Pancreas (tissue), 10 donors: ENCODE measurements at regions not wholly inside any gene's neighbourhood (a gene's known extent, or its start where the extent isn't known, plus 50 kb on each side); places are given as distances from the start of the nearest gene placed in this dataset.

Experiments used
- ATAC-seq, 4 donors: fragments of 200-7000 bp; cut with Tn5 transposase; one replicate each; pipeline versions ENCODE4 v1.8.0 to v1.9.1; 2020; ENCODE audit warnings: mild to moderate bottlenecking in 4 of 4, moderate library complexity in 4 of 4
- DNase-seq, 6 donors: peaks; one replicate each; pipeline ENCODE4 v3.0.0-alpha.2; 2020
- FAIRE-seq: peaks from 2 replicates; lab custom pipeline; 2012; peaks lifted over from hg19 to GRCh38; lab: Jason Lieb, UNC
- H3K27ac ChIP-seq, 4 donors: fragments of 200-600 bp; sonication (generic); 1 replicate in 3 of 4; 2 replicates in 1 of 4; pipeline versions ENCODE4 v1.5.0 to v1.8.0; 2020
- H3K27me3 ChIP-seq, 4 donors: fragments of 200-600 bp; one replicate each; pipeline ENCODE4 v1.8.0; 2021
- H3K36me3 ChIP-seq, 3 donors: fragments of 200-600 bp; sonication (generic) in 1 of 3; one replicate each; pipeline versions ENCODE4 v1.5.0 to v1.8.0; 2020 to 2021
- H3K4me1 ChIP-seq, 3 donors: fragments of 200-600 bp; one replicate each; pipeline ENCODE4 v1.8.0; 2021
- H3K4me3 ChIP-seq, 4 donors: fragments of 200-600 bp; sonication (generic) in 2 of 4; one replicate each; pipeline versions ENCODE4 v1.5.0 to v1.8.0; 2020 to 2021
- H3K9me3 ChIP-seq, 4 donors: fragments of 200-600 bp; one replicate each; pipeline ENCODE4 v1.8.0; 2021
- WGBS, 2 donors: extraction: QIAGEN DNeasy Blood & Tissue Kit; methylation state at CpG; one replicate each; pipeline ENCODE4 v1.1.7; 2013; 5-methylcytosine and 5-hydroxymethylcytosine counted together
- intact Hi-C, 3 donors: fragments of 100-400 bp; cut with DNase I; formaldehyde crosslinking; loops; one replicate each; pipeline versions ENCODE4 v1.11.1 to v1.14.2; 2022
- TF ChIP-seq, protein P1 (sequence below), 4 donors: fragments of 200-600 bp; sonication (generic) in 3 of 4; IDR thresholded peaks; one replicate each; pipeline versions ENCODE4 v1.5.0 to v1.8.0; 2021; ENCODE audit warnings: antibody characterized with exemption in 4 of 4
- donor health status: healthy with polysubstance abuse.
- donor health status: DM: no; HTN: no; CAD: no; lungs with moderate emphysema.
- donor health status: DM: no; HTN: no; CAD: no.
- donor health status: control.
- donor health status: control.
- donor health status: Bipolar disorder and iron deficiency.
- donor health status: DM: yes; HTN: yes; CAD: no.
- donor health status: DM: no; HTN: no; CAD: no.
- donor health status: DM: no; HTN: no; CAD: no.
- donor health status: DM: yes; HTN: yes; CAD: no.

GRCh38 chr5:40106847-40107246 is 572.9 kb upstream of the PTGER4 start:
- Histone ChIP-seq H3K27me3 (no peaks in the 10 kb centered on the region), H3K9me3 (no peaks in the 10 kb centered on the region), H3K4me1 (peaks cover 6 to 12% (median 7%) of the 10 kb centered on the region in 3 donors), H3K4me3 (no peak overlapping the region), H3K36me3 (no peaks in the 10 kb centered on the region), H3K27ac (no peak overlapping the region)
- TF ChIP-seq, protein P1, sequence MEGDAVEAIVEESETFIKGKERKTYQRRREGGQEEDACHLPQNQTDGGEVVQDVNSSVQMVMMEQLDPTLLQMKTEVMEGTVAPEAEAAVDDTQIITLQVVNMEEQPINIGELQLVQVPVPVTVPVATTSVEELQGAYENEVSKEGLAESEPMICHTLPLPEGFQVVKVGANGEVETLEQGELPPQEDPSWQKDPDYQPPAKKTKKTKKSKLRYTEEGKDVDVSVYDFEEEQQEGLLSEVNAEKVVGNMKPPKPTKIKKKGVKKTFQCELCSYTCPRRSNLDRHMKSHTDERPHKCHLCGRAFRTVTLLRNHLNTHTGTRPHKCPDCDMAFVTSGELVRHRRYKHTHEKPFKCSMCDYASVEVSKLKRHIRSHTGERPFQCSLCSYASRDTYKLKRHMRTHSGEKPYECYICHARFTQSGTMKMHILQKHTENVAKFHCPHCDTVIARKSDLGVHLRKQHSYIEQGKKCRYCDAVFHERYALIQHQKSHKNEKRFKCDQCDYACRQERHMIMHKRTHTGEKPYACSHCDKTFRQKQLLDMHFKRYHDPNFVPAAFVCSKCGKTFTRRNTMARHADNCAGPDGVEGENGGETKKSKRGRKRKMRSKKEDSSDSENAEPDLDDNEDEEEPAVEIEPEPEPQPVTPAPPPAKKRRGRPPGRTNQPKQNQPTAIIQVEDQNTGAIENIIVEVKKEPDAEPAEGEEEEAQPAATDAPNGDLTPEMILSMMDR (IDR thresholded peaks at IDR 0.05), result no peak
- FAIRE-seq (no peak), ATAC-seq (no peak), DNase-seq (no peak)
- WGBS, 2 donors, result 63 to 89% methylated on average over 2 of the region's 2 CpGs
- intact Hi-C loops, result no loop called here

DNA sequence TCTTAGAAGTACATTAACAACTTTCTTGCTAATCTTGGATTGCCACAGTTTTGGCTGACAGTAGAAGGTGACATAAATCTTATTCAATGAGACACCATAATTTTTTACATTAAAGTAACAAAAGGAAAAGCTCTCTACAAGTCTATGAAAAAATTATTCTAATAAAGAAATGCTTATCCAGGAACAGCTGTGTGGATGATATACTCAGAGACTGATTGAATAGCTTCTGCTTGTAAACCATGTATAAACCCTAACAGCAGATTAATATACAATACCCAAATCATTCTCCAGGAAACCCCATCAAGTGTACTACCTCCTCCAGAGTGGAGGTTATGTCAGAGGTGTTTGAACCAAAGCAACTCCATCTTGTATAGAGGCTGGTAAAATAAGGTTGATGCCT is 581.4 kb upstream of the PTGER4 start:
- Histone ChIP-seq H3K4me1 (no peaks in the 10 kb centered on the region), H3K4me3 (no peak overlapping the region), H3K27ac (no peak overlapping the region), H3K27me3 (no peaks in the 10 kb centered on the region), H3K36me3 (no peaks in the 10 kb centered on the region), H3K9me3 (no peaks in the 10 kb centered on the region)
- intact Hi-C loops, result no loop called here
- ATAC-seq (no peak), FAIRE-seq (no peak), DNase-seq (no peak)
- TF ChIP-seq, protein P1 (IDR thresholded peaks at IDR 0.05), result no peak

DNA sequence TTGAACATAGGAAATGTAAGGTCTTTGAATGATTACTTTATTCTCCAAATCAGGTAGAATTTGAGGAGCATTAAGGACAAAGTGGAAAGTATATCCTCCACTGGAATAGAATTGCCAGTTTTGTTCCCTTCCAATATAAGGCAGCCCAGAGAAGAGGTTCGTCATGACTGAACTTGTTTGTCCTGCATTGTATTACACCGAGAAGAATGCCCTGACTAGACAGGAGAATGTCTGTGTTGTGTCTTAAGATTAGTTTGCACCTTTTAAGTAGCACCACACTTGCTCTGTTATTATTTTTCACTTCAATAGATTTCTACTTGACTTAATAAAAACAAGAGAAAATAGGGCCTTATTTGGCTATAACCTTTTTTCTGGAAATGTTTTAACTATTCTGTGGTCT is 586.2 kb upstream of the PTGER4 start:
- no peaks in the 10 kb centered on the region for H3K4me1 ChIP-seq
- H3K27me3 ChIP-seq, result no peaks in the 10 kb centered on the region
- intact Hi-C loops, result no loop called here
- TF ChIP-seq, protein P1 (IDR thresholded peaks at IDR 0.05), result no peak
- FAIRE-seq (no peak), ATAC-seq (no peak), DNase-seq (no peak)
- no peaks in the 10 kb centered on the region for H3K36me3 ChIP-seq
- no peak overlapping the region for H3K27ac ChIP-seq
- 86 to 88% methylated on average over 2 of the region's 2 CpGs for WGBS, 2 donors
- H3K9me3 ChIP-seq, result no peaks in the 10 kb centered on the region
- H3K4me3 ChIP-seq, result no peak overlapping the region

- ATAC-seq, result no peak
- Histone ChIP-seq H3K9me3 (no peaks in the 10 kb centered on the region), H3K4me3 (no peak overlapping the region), H3K36me3 (no peaks in the 10 kb centered on the region), H3K27me3 (no peaks in the 10 kb centered on the region), H3K4me1 (no peaks in the 10 kb centered on the region), H3K27ac (no peak overlapping the region)
- FAIRE-seq, result no peak
- intact Hi-C loops, result no loop called here
- TF ChIP-seq, protein P1 (IDR thresholded peaks at IDR 0.05), result no peak
- no peak for DNase-seq
Observed at GRCh38 chr5:40089269-40089668, 590.4 kb upstream of the PTGER4 start.

DNA sequence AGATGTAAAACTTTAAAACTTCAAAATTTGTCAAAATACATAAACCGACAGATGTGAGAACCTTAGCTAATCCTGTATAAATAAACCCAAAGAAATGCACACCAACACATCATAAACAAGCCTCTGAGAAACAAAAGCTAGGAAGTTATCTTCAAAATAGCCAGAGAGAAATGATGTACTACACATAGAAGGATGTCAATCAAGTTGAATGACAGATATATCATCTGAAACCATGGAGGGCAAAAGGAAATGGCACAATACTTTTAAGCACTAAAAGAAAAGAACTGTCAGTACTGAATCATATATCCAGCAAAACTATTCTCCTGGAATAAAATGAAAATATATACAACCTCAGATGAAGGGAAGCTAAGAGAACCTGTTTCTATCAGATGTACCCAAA is 595.1 kb upstream of the PTGER4 start:
- H3K4me1 ChIP-seq, result no peaks in the 10 kb centered on the region
- H3K4me3 ChIP-seq, result no peak overlapping the region
- FAIRE-seq, result no peak
- H3K27me3 ChIP-seq, result no peaks in the 10 kb centered on the region
- TF ChIP-seq, protein P1 (IDR thresholded peaks at IDR 0.05), result no peak
- DNase-seq, result no peak
- H3K36me3 ChIP-seq, result no peaks in the 10 kb centered on the region
- no peak overlapping the region for H3K27ac ChIP-seq
- H3K9me3 ChIP-seq, result no peaks in the 10 kb centered on the region
- 61 to 98% methylated on average over 1 of the region's 1 CpG for WGBS, 2 donors
- intact Hi-C loops, result no loop called here
- ATAC-seq, result no peak
